ENCODE measurements at regions not wholly inside any gene's neighbourhood (a gene's known extent, or its start where the extent isn't known, plus 50 kb on each side); places are given as distances from the start of the nearest gene placed in this dataset.

GRCh38 chr10:118397391-118397790 is 55.3 kb upstream of the FAM204A start:
- no peak overlapping the region for H3K27ac ChIP-seq (ENCODE audit: low read length)
- H3K4me3 ChIP-seq (ENCODE audit: low read length): no peak overlapping the region
- H3K4me1 ChIP-seq (ENCODE audit: control insufficient read depth, insufficient read depth, low read length): no peaks in the 10 kb centered on the region
- H3K36me3 ChIP-seq (ENCODE audit: control insufficient read depth, insufficient read depth, low read length): 0 out of 2 replicates have a peak, but pooled peaks cover 2% of the 10 kb centered on the region
- DNase-seq (ENCODE audit: low read depth, low spot score): no peak
- H3K9me3 ChIP-seq (ENCODE audit: control insufficient read depth, insufficient read depth, low read length): no peaks in the 10 kb centered on the region
- no peaks in the 10 kb centered on the region for H3K27me3 ChIP-seq (ENCODE audit: control insufficient read depth, insufficient read depth, low read length)
- WGBS (ENCODE audit: insufficient coverage, insufficient read length): no CpG with 5 or more reads among the region's 4 CpGs

DNA sequence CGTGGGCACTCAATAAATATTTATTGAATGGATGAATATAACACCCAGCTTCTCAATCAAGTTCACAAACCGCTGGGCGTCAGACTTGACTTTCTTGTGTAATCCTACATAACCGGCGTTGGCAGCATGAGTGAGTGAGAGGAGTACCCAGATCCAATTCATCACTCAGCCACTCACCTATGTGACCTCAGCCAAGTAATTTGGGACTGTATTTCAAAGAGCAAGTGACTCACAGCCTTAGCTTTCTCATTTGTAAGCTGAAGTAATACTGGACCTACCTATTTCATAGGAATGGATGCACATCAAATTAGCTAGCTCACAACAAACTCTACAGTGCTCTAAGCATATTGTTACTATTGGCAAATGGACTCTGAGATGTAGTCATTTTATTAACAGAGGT is 53.8 kb upstream of the FAM204A start:
- DNase-seq (ENCODE audit: low read depth, low spot score): no peak
- Histone ChIP-seq H3K36me3 (ENCODE audit: control insufficient read depth, insufficient read depth, low read length) (0 out of 2 replicates have a peak, but pooled peaks cover 2% of the 10 kb centered on the region), H3K4me3 (ENCODE audit: low read length) (no peak overlapping the region), H3K4me1 (ENCODE audit: control insufficient read depth, insufficient read depth, low read length) (no peaks in the 10 kb centered on the region), H3K27me3 (ENCODE audit: control insufficient read depth, insufficient read depth, low read length) (no peaks in the 10 kb centered on the region), H3K27ac (ENCODE audit: low read length) (no peak overlapping the region), H3K9me3 (ENCODE audit: control insufficient read depth, insufficient read depth, low read length) (no peaks in the 10 kb centered on the region)
- no CpG with 5 or more reads among the region's 5 CpGs for WGBS (ENCODE audit: insufficient coverage, insufficient read length)

DNA sequence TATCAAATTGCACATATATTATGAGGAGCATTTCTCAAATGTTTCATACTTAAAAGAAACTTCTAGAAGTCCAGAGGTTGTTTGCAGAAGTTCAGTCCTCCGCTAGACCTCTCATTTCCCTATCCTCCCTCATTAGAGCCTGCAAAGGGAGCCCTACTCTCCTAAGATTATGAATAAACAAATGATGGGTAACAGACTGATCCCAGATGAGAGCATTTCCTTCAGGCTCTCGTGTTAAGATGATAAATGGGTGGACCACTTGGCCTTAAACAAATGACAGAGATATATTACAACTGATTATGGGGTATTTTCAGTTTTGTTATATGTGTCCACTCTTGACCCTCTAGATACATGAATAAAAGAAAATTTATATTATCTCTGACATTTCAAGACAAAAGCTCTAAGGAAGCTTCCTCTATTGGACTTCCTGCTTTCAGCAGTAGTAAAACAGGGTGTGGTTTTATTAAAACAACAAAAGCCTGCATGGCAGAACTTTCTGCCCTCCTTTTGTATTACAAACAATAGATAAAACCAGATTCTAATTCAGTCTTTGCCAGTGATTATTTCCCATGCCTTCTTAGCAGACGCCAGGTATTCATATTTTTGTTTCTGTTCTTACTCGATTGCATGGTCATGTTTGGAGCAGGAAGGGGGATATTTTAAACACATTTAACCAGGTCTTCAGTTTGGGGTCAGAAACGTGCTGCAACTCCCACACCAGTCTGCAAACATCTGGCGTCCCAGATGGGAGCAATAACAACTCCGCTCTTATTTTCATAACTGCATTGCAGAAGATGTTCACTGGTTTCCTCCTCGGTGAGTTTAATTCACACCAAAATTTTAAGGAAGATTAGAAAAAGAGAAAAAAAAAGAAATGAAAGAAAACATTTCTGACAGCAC is 52.4 kb upstream of the FAM204A start:
- no peak for DNase-seq (ENCODE audit: low read depth, low spot score)

DNA sequence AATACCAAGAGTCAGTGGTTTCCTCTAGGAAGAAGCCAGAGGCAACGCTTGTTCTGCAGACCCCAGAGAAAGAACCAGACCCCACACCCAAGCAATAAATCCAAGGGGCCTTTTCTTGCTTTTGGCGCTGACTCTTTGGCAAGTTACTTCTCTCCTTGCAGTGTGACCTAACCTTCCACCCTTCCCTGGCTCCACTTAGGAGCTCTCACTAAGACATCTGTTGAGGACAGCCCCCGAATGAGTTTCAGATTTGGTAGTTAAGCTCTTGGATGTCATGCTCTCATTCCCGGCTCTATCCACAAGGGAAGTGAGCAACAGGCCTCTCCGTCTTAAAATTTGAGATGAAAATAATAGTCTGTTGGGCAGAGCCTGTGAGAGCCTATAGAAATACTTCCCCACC is 50.6 kb upstream of the FAM204A start:
- no peak for DNase-seq (ENCODE audit: low read depth, low spot score)
- H3K36me3 ChIP-seq (ENCODE audit: control insufficient read depth, insufficient read depth, low read length): 0 out of 2 replicates have a peak, but pooled peaks cover 2% of the 10 kb centered on the region
- H3K4me3 ChIP-seq (ENCODE audit: low read length): no peak overlapping the region
- H3K9me3 ChIP-seq (ENCODE audit: control insufficient read depth, insufficient read depth, low read length): no peaks in the 10 kb centered on the region
- H3K4me1 ChIP-seq (ENCODE audit: control insufficient read depth, insufficient read depth, low read length): no peaks in the 10 kb centered on the region
- H3K27me3 ChIP-seq (ENCODE audit: control insufficient read depth, insufficient read depth, low read length): no peaks in the 10 kb centered on the region
- no CpG with 5 or more reads among the region's 5 CpGs for WGBS (ENCODE audit: insufficient coverage, insufficient read length)
- H3K27ac ChIP-seq (ENCODE audit: low read length): no peak overlapping the region

More for the DNA sequence above, 52.4 kb upstream of the FAM204A start:
- Histone ChIP-seq H3K36me3 (ENCODE audit: control insufficient read depth, insufficient read depth, low read length) (0 out of 2 replicates have a peak, but pooled peaks cover 2% of the 10 kb centered on the region), H3K27me3 (ENCODE audit: control insufficient read depth, insufficient read depth, low read length) (no peaks in the 10 kb centered on the region), H3K9me3 (ENCODE audit: control insufficient read depth, insufficient read depth, low read length) (no peaks in the 10 kb centered on the region), H3K4me1 (ENCODE audit: control insufficient read depth, insufficient read depth, low read length) (no peaks in the 10 kb centered on the region), H3K4me3 (ENCODE audit: low read length) (no peak overlapping the region), H3K27ac (ENCODE audit: low read length) (no peak overlapping the region)
- WGBS (ENCODE audit: insufficient coverage, insufficient read length): no CpG with 5 or more reads among the region's 8 CpGs

Measured in iPS DF 6.9 (cell line).